ENCODE measurements at regions not wholly inside any gene's neighbourhood (a gene's known extent, or its start where the extent isn't known, plus 50 kb on each side); places are given as distances from the start of the nearest gene placed in this dataset.

GRCh38 chr3:28134198-28134597 lies 107.2 kb upstream of the CMC1 start:
- no peaks in the 10 kb centered on the region for H3K4me1 ChIP-seq
- H3K4me3 ChIP-seq = no peak overlapping the region
- intact Hi-C loops (cut with DNase I) = no loop called here
- H3K9me3 ChIP-seq = no peaks in the 10 kb centered on the region
- no peaks in the 10 kb centered on the region for H3K27me3 ChIP-seq (ENCODE audit: insufficient read depth in 3 of 3, low read length in 2 of 3)
- no peak for DNase-seq
- TF ChIP-seq CTCF (IDR thresholded peaks at IDR 0.05) = no peak
- WGBS, 3 donors = 81 to 95% (median 93%) methylated on average over 1 of the region's 1 CpG
- no peak for ATAC-seq
- H3K36me3 ChIP-seq (ENCODE audit: insufficient read depth in 1 of 2, low read depth in 1 of 2) = no peaks in the 10 kb centered on the region
- no peak overlapping the region for H3K27ac ChIP-seq

DNA sequence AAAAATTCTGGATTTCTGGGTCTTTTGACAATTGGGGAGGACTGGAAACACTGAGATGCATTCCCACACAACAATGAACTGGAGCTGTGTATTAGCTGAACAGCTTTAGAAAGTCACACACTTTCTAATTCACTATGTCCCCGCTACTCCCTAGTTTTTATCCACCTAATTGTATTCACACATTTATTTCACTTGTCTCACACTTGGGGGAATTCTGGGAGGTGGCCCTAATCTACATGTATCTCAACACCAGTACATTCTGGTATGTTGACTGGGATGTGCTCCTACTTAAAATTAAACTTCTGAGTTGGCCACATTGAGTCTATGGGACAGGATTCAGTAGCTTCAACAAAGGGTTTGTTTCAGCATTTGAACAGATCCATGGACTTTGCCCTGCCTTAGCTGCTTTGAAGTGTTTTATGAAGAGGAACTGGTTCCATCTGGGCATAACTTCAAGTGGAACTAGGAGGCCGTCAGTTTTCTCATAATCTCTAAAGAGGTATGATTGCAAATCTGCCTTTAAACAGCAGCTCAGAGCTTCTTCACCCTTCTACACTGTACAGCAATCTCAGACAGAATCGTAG lies 106.5 kb upstream of the CMC1 start:
- H3K27me3 ChIP-seq (ENCODE audit: insufficient read depth in 3 of 3, low read length in 2 of 3) = no peaks in the 10 kb centered on the region
- H3K27ac ChIP-seq = no peak overlapping the region
- TF ChIP-seq CTCF (IDR thresholded peaks at IDR 0.05) = no peak
- H3K9me3 ChIP-seq = no peaks in the 10 kb centered on the region
- H3K4me3 ChIP-seq = no peak overlapping the region
- DNase-seq (no peak), ATAC-seq (no peak)
- no peaks in the 10 kb centered on the region for H3K36me3 ChIP-seq (ENCODE audit: insufficient read depth in 1 of 2, low read depth in 1 of 2)
- no peaks in the 10 kb centered on the region for H3K4me1 ChIP-seq
- intact Hi-C loops (cut with DNase I) = no loop called here
- WGBS, 3 donors = 65 to 79% (median 67%) methylated on average over 3 of the region's 3 CpGs

- ATAC-seq = no peak
- 82 to 91% (median 90%) methylated on average over 2 of the region's 2 CpGs for WGBS, 3 donors
Measured at GRCh38 chr3:28136607-28137216, 104.7 kb upstream of the CMC1 start.

GRCh38 chr3:28138043-28138610 lies 103.3 kb upstream of the CMC1 start:
- no peak overlapping the region for H3K4me3 ChIP-seq
- DNase-seq (no peak), ATAC-seq (no peak)
- H3K27me3 ChIP-seq (ENCODE audit: insufficient read depth in 3 of 3, low read length in 2 of 3) = no peaks in the 10 kb centered on the region
- H3K36me3 ChIP-seq (ENCODE audit: insufficient read depth in 1 of 2, low read depth in 1 of 2) = no peaks in the 10 kb centered on the region
- H3K9me3 ChIP-seq = no peaks in the 10 kb centered on the region
- 61 to 66% (median 63%) methylated on average over 6 of the region's 6 CpGs for WGBS, 3 donors
- intact Hi-C loops (cut with DNase I) = no loop called here
- no peak for TF ChIP-seq CTCF (IDR thresholded peaks at IDR 0.05)
- H3K27ac ChIP-seq = no peak overlapping the region
- H3K4me1 ChIP-seq = no peaks in the 10 kb centered on the region

More at GRCh38 chr3:28136607-28137216, 104.7 kb upstream of the CMC1 start:
- Histone ChIP-seq H3K4me1 (no peaks in the 10 kb centered on the region), H3K9me3 (no peaks in the 10 kb centered on the region), H3K36me3 (ENCODE audit: insufficient read depth in 1 of 2, low read depth in 1 of 2) (no peaks in the 10 kb centered on the region), H3K4me3 (no peak overlapping the region), H3K27me3 (ENCODE audit: insufficient read depth in 3 of 3, low read length in 2 of 3) (no peaks in the 10 kb centered on the region), H3K27ac (no peak overlapping the region)
- intact Hi-C loops (cut with DNase I) = no loop called here
- TF ChIP-seq CTCF (IDR thresholded peaks at IDR 0.05) = no peak
- DNase-seq = no peak
